Peyer's patch (tissue), 4 donors: ENCODE measurements at regions not wholly inside any gene's neighbourhood (a gene's known extent, or its start where the extent isn't known, plus 50 kb on each side); places are given as distances from the start of the nearest gene placed in this dataset.

Experiments used
- POLR2A ChIP-seq, 2 donors: fragments of 450-650 bp; IDR thresholded peaks; one replicate each; pipeline ENCODE4 v1.5.1; 2017; ENCODE audit warnings: antibody characterized with exemption in 2 of 2, mild to moderate bottlenecking in 2 of 2, moderate library complexity in 2 of 2
- TF ChIP-seq, protein P1 (sequence below), 6 experiments: fragments of 450-650 bp in 4 of 6; fragments of 200-600 bp in 2 of 6; sonication (generic) in 1 of 6; IDR thresholded peaks; one replicate each; pipeline ENCODE4 v1.5.1; 2017 to 2019; ENCODE audit warnings: antibody characterized with exemption in 6 of 6, mild to moderate bottlenecking in 3 of 6, moderate library complexity in 1 of 6

GRCh38 chr13:111398196-111398595 lies 77.8 kb downstream of the TEX29 start:
- TF ChIP-seq, protein P1, sequence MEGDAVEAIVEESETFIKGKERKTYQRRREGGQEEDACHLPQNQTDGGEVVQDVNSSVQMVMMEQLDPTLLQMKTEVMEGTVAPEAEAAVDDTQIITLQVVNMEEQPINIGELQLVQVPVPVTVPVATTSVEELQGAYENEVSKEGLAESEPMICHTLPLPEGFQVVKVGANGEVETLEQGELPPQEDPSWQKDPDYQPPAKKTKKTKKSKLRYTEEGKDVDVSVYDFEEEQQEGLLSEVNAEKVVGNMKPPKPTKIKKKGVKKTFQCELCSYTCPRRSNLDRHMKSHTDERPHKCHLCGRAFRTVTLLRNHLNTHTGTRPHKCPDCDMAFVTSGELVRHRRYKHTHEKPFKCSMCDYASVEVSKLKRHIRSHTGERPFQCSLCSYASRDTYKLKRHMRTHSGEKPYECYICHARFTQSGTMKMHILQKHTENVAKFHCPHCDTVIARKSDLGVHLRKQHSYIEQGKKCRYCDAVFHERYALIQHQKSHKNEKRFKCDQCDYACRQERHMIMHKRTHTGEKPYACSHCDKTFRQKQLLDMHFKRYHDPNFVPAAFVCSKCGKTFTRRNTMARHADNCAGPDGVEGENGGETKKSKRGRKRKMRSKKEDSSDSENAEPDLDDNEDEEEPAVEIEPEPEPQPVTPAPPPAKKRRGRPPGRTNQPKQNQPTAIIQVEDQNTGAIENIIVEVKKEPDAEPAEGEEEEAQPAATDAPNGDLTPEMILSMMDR (IDR thresholded peaks at IDR 0.05): no peak
- TF ChIP-seq POLR2A (IDR thresholded peaks at IDR 0.05): no peak
